GM21447 (cell line): ENCODE measurements at regions not wholly inside any gene's neighbourhood (a gene's known extent, or its start where the extent isn't known, plus 50 kb on each side); places are given as distances from the start of the nearest gene placed in this dataset.

Source experiments
- ATAC-seq: cut with Tn5 transposase; IDR thresholded peaks from one replicate; pipeline ENCODE4 v1.9.1; 2021; ENCODE audit not compliant: unreplicated experiment

GRCh38 chr17:70629902-70630301, 460.6 kb downstream of the KCNJ2 start:
- no peak for ATAC-seq

GRCh38 chr17:70636517-70637133, 467.3 kb downstream of the KCNJ2 start:
- ATAC-seq = no peak

DNA sequence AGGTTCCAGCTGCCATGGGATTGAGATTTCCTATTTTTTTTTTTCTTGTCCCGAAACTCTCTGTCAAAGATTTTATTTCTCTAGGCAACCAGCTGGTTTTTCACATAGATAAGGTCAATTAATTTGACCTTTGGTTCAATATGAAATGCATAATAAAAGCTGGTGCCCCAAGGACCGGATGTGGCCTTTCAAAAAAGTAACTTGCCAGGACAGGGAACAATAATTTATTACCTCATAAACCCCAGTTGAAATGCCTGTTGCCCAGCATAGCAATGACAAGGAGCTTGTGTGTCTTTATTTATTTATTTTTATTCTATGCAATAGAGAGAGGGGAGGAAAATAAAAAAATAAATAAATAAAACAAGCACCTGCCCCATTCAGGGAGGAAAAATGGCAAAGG, 472.7 kb downstream of the KCNJ2 start:
- no peak for ATAC-seq

DNA sequence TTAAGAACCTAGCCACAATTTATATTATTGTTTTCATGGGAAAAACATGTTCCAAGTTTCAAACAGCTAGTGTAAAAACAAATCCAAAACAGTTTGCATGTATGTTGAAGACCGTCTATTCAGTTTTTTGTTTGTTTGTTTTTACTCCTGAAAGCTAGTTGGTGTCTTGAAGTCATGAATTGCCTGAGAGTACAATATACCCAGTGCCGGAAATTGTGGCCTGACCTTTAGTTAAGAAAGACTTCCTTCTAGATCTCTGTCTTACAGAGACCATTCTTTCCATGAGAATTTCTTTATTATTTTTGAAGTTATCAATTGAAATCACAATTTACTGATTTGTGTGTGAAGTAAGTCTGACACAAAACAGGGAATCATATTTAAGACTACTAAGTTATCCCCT, 474.8 kb downstream of the KCNJ2 start:
- ATAC-seq = no peak

GRCh38 chr17:70646673-70647072, 477.3 kb downstream of the KCNJ2 start:
- no peak for ATAC-seq

GRCh38 chr17:70648166-70648565, 478.8 kb downstream of the KCNJ2 start:
- no peak for ATAC-seq

GRCh38 chr17:70653850-70654249, 484.5 kb downstream of the KCNJ2 start:
- no peak for ATAC-seq

DNA sequence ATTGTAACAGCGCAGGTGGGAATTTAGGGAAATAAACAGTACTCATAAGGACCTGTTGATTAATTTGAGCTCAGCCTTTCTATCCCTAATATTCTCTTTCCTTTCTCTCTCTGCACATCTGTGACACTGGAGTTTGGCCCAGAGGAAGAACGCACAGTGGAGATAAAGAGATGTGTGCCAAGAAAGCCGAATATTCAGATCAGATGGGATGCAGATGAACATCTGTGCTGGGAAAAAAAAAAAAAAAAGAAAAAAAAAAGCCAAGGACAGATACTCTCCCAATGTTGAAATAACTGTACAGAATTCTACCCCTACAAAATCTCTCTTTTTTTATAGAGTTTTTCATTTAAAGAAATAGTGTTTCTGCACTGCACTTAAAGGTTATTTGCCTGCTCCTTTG, 485.4 kb downstream of the KCNJ2 start:
- ATAC-seq = no peak

- ATAC-seq = no peak
Measured at GRCh38 chr17:70655176-70655958, 486.0 kb downstream of the KCNJ2 start.

DNA sequence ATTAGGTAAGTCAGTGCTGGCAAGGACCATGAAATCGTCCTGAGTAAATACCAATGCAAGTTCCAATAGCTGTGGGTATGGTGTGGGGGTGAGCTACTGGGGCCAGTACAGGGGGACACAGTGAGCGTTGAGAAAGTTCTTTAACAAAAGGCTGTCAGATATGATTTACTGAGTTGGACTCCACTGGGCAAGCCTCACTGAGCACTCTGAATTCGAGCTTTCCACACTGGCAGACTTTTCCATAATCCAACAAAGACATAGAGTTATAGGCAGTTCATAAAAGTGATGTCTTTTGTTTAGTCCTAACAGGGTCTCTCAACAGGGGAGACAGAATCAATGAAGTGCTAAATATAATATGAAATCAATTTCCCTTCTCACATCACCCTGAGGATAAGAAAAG, 489.0 kb downstream of the KCNJ2 start:
- no peak for ATAC-seq

DNA sequence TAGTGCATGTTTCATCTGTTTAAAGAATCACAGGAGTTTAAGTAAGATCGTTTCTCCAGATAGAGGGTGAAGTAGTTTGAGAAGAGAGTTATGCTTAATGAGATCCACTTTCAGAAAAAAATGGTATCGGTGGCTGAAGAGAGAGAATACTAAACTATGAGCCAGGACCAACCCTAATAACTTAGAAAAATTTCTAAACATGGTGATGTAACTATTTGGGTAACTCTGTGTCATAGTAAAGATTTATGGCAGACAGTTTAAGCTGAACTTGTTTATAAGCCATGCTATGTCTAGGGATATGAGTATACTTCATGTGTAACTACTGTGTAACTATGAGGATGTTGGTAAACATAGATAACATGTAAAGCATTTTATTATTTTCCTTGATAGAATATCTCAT, 489.5 kb downstream of the KCNJ2 start:
- no peak for ATAC-seq

DNA sequence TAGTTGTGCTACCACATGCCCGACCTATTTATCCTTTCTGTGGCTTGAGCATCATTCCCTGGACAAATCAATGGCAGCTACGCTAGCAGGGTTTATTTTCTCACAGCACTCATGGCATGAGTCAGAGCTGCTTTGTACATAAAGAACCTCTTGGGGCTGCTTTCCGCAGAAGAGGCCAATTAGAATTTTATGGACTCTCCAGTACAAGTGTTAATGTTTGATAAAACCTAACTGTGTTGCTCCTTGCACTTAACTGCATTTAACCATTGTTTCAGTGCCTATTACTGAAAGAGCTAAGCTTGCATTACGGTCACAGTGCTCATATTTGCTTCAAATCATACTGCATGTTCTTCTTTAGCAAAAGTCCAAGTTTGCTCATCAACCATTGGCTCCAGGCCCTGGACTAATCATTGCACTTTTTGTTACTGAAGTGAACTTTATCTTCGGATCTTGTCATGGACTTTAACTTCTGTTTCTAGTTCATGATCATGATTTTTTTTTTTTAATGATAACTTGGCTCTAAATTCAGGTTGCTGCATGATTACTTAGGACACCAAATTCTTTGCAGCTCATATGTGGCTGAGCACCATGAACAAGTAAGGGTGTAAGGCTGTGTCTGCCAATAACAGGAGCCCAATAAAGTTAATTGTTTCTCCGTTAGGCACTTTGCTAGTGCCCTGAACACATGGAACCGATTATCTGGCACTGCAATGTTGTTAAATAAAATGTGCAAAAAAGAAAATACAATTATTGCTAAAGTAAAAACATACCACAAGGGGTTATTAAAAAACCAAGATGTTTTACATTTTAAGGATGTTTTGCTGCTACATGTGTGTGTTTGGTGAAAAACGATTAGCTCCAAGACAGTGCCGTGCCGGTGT, 492.2 kb downstream of the KCNJ2 start:
- ATAC-seq = no peak

DNA sequence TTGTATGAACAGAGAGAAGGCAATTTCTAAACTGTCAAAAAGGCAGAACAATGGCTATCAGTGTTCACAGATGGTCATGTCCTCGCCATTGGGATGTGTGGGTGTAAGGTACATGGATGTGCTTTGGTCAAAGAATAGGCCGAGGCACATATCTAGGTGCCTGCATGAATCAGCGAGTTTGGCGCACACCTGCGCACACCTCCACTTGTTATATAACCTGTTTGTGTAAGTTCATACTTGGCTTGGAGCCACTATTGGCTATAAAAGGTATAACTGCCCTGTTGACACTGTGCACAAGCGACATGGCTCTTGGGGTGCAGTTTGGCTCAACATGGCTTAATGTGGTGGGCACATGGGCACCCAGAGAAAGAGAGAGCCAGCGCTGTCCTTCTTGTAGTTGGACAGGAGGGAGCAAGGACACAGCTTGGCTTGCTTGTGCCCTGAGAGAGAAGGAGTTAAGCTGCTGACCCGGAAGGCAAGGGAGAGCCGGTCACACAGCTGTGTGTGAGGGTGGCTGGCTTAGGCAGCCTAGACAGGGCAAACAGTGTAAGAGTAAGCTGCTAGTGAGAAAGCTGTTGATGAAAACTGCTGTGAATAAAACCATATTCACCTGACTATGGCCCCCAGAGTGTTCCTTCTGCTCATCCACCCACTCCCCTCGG, 499.1 kb downstream of the KCNJ2 start:
- ATAC-seq = no peak

GRCh38 chr17:70668938-70669778, 499.8 kb downstream of the KCNJ2 start:
- ATAC-seq = no peak

- no peak for ATAC-seq
Measured at GRCh38 chr17:70674061-70674460, 504.7 kb downstream of the KCNJ2 start.

DNA sequence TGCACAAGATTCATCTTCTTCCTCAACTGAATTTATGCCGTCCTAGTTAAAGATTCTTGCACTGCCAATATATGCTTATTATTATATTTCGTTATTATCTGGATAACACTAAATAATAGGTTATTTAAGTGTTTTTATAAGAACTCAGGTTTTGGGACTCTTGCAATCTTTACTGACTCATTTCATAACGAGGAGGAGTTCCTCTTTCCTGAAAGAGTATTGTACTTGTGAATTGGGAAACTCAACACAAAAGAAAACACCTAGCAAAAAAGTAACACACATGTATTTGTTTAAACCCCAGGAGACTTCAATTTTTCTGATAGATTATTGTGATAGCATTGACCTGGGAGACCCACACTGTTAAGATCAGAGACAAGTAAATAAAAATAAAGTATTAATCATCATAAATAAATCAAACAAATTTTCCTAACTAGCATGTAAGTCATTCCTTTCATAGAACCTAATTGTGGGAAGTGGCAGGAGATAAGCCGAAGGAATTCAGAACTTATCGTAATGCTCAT, 505.8 kb downstream of the KCNJ2 start:
- ATAC-seq = no peak

DNA sequence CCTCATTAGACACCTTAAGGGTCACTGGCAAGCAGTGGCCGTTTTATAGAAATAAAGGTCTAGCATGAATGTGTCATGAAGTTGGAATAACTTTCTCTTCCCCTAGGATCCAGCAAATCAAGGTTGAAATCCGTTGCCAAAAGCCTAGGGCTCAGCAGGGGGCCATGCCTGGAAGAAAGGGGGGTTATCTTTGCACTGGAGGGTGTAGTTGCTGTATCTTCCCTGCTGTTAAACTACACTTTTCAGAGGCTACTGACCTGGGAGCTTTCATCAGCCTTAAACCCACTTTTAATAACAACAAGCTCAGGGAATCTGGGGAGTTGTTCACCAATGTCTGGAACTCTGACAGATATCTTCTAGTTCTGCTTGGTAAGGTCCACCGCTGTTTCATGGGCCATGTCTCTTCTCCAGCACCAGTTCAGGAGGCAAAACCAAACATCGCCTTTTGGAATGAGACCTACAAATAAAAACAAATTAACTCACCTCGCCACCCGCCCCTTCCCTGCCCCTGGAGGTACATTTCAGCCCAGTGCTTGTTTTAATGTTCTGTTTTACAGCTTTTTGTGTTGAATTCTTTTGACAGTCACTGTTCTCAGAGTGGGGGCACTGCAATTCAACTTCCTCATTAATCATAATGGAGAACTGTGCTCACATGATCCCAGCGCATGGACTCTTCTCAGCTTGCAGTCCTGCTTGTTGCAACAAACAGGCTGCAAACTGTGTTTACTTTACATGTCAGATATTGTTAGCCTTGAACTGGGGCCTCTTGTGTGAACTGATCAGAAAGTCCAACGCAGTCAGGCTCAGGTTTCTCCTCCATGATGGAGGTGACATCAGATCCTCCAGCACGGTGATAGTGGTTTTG, 508.7 kb downstream of the KCNJ2 start:
- no peak for ATAC-seq

DNA sequence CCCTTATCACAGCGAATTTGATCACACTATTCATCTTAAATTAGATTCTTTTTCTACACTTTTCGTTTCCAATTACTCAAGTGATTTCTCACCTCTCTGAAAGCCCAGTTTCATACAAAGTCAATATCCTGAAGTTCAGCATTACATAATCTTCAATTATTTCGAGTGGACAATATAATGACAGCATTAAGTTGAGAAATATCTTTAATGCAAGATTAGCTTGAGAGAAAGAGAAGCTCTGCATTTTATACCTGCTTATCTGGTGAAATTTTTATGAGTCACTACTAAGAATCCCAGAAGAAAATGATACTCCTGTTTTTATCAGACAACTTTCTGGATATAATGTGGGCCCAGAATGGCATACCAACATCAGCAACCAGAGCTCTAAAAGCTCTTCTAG, 509.6 kb downstream of the KCNJ2 start:
- no peak for ATAC-seq

GRCh38 chr17:70683936-70684335, 514.6 kb downstream of the KCNJ2 start:
- no peak for ATAC-seq
